ENCODE measurements at regions not wholly inside any gene's neighbourhood (a gene's known extent, or its start where the extent isn't known, plus 50 kb on each side); places are given as distances from the start of the nearest gene placed in this dataset.

- Histone ChIP-seq H3K4me3 (no peak overlapping the region), H3K4me1 (ENCODE audit: insufficient read depth) (peaks cover 5% of the 10 kb centered on the region; the same call in 1 of the 2 replicates), H3K27ac (ENCODE audit: low read depth) (no peak overlapping the region), H3K79me2 (replicated peaks; ENCODE audit: insufficient read depth) (no peaks in the 10 kb centered on the region), H3K9me2 (ENCODE audit: insufficient read depth) (peaks cover 5% of the 10 kb centered on the region; the same call in 1 of the 2 replicates), H3F3A (replicated peaks; ENCODE audit: low read depth) (no peaks in the 10 kb centered on the region), H2AFZ (no peak overlapping the region), H3K4me2 (no peak overlapping the region), H4K20me1 (replicated peaks; ENCODE audit: insufficient read depth) (no peaks in the 10 kb centered on the region), H3K27me3 (ENCODE audit: insufficient read depth) (no peaks in the 10 kb centered on the region), H3K36me3 (ENCODE audit: insufficient read depth) (no peaks in the 10 kb centered on the region)
- H3K4me3 Mint-ChIP-seq = no peak overlapping the region
- no peaks in the 10 kb centered on the region for H3K27me3 Mint-ChIP-seq (ENCODE audit: insufficient read depth, low read depth, poor library complexity)
- H3K9me3 Mint-ChIP-seq = no peaks in the 10 kb centered on the region
- TF ChIP-seq ZNF462 (CRISPR knock-in tag; IDR thresholded peaks at IDR 0.05) (no peak), NANOG (IDR thresholded peaks at IDR 0.05; ENCODE audit: borderline replicate concordance) (no peak), CTCF (conservative IDR thresholded peaks at IDR 0.05; ENCODE audit: low read depth in 2 of 2) (no peak), STAT1 (IDR thresholded peaks at IDR 0.05; ENCODE audit: unreplicated experiment) (no peak)
- H3K36me3 Mint-ChIP-seq (ENCODE audit: low read depth) = no peaks in the 10 kb centered on the region
- DNase-seq (ENCODE audit: low spot score) (no peak), ATAC-seq (no peak)
- H3K4me1 Mint-ChIP-seq = peaks cover 3% of the 10 kb centered on the region
- H3K27ac Mint-ChIP-seq = no peak overlapping the region
Measured at GRCh38 chr5:145473042-145473642, 362.0 kb downstream of the PRELID2 start.

Measured in GM23338 (cell line).